ENCODE measurements at regions not wholly inside any gene's neighbourhood (a gene's known extent, or its start where the extent isn't known, plus 50 kb on each side); places are given as distances from the start of the nearest gene placed in this dataset.

GRCh38 chr3:187567021-187567420 is 103.2 kb downstream of the SST start:
- Histone ChIP-seq H2AFZ (ENCODE audit: low read depth, low read length, severe bottlenecking) (no peak overlapping the region), H3K4me3 (ENCODE audit: insufficient read depth, low read length, poor library complexity, severe bottlenecking) (no peak overlapping the region), H3K9me2 (replicated peaks; ENCODE audit: insufficient read depth, low read length) (no peaks in the 10 kb centered on the region), H3K27me3 (ENCODE audit: low read length) (no peaks in the 10 kb centered on the region), H3K9me3 (ENCODE audit: insufficient read depth, low read length) (no peaks in the 10 kb centered on the region), H3K36me3 (ENCODE audit: low read length) (no peaks in the 10 kb centered on the region), H3K79me2 (ENCODE audit: insufficient read depth, low read length) (no peaks in the 10 kb centered on the region), H3K9ac (ENCODE audit: low read length) (no peak overlapping the region), H3F3A (ENCODE audit: insufficient read depth) (no peaks in the 10 kb centered on the region), H3K27ac (ENCODE audit: low read depth, low read length) (no peak overlapping the region), H4K20me1 (ENCODE audit: low read depth, low read length) (no peaks in the 10 kb centered on the region), H3K4me2 (ENCODE audit: low read depth, low read length, poor library complexity, severe bottlenecking) (no peak overlapping the region)
- no peak for TF ChIP-seq EZH2phosphoT487 (conservative IDR thresholded peaks at IDR 0.05; ENCODE audit: low read length)
- TF ChIP-seq, protein P1, sequence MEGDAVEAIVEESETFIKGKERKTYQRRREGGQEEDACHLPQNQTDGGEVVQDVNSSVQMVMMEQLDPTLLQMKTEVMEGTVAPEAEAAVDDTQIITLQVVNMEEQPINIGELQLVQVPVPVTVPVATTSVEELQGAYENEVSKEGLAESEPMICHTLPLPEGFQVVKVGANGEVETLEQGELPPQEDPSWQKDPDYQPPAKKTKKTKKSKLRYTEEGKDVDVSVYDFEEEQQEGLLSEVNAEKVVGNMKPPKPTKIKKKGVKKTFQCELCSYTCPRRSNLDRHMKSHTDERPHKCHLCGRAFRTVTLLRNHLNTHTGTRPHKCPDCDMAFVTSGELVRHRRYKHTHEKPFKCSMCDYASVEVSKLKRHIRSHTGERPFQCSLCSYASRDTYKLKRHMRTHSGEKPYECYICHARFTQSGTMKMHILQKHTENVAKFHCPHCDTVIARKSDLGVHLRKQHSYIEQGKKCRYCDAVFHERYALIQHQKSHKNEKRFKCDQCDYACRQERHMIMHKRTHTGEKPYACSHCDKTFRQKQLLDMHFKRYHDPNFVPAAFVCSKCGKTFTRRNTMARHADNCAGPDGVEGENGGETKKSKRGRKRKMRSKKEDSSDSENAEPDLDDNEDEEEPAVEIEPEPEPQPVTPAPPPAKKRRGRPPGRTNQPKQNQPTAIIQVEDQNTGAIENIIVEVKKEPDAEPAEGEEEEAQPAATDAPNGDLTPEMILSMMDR (IDR thresholded peaks at IDR 0.05; ENCODE audit: insufficient read depth, low read length, poor library complexity, severe bottlenecking): no peak

- Histone ChIP-seq H3K79me2 (ENCODE audit: insufficient read depth, low read length) (no peaks in the 10 kb centered on the region), H3F3A (ENCODE audit: insufficient read depth) (no peaks in the 10 kb centered on the region), H3K9me3 (ENCODE audit: insufficient read depth, low read length) (no peaks in the 10 kb centered on the region), H3K4me2 (ENCODE audit: low read depth, low read length, poor library complexity, severe bottlenecking) (no peak overlapping the region), H4K20me1 (ENCODE audit: low read depth, low read length) (no peaks in the 10 kb centered on the region), H3K27me3 (ENCODE audit: low read length) (no peaks in the 10 kb centered on the region), H3K9ac (ENCODE audit: low read length) (no peak overlapping the region), H3K27ac (ENCODE audit: low read depth, low read length) (no peak overlapping the region), H3K9me2 (replicated peaks; ENCODE audit: insufficient read depth, low read length) (no peaks in the 10 kb centered on the region), H2AFZ (ENCODE audit: low read depth, low read length, severe bottlenecking) (no peak overlapping the region), H3K36me3 (ENCODE audit: low read length) (no peaks in the 10 kb centered on the region), H3K4me3 (ENCODE audit: insufficient read depth, low read length, poor library complexity, severe bottlenecking) (no peak overlapping the region)
- TF ChIP-seq EZH2phosphoT487 (conservative IDR thresholded peaks at IDR 0.05; ENCODE audit: low read length): no peak
- TF ChIP-seq, protein P1 (IDR thresholded peaks at IDR 0.05; ENCODE audit: insufficient read depth, low read length, poor library complexity, severe bottlenecking): no peak
Measured at GRCh38 chr3:187565701-187566100, 104.5 kb downstream of the SST start.

DNA sequence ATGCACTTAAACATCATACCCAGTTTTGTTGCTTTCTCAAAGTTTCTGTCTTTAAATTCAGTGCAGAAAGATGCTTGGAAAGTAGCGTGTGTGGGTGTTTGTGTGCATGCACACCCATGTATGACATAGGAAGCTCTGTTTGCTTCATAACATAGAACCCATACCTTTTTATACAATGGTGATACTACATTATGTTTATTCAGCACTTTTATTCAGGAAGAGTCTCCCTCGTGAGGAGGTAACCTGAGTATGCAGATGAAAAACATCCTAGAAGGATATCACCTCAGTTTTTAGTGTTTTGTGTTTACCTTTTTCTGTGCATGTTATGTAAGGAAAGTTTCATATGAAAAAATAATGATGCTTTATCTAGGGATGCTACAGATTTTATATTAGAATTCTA is 111.2 kb downstream of the SST start:
- no peak overlapping the region for H2AFZ ChIP-seq (ENCODE audit: low read depth, low read length, severe bottlenecking)
- no peak overlapping the region for H3K9ac ChIP-seq (ENCODE audit: low read length)
- no peak overlapping the region for H3K4me3 ChIP-seq (ENCODE audit: insufficient read depth, low read length, poor library complexity, severe bottlenecking)
- H3F3A ChIP-seq (ENCODE audit: insufficient read depth): no peaks in the 10 kb centered on the region
- no peak overlapping the region for H3K4me2 ChIP-seq (ENCODE audit: low read depth, low read length, poor library complexity, severe bottlenecking)
- no peaks in the 10 kb centered on the region for H3K9me2 ChIP-seq (replicated peaks; ENCODE audit: insufficient read depth, low read length)
- H3K79me2 ChIP-seq (ENCODE audit: insufficient read depth, low read length): no peaks in the 10 kb centered on the region
- no peaks in the 10 kb centered on the region for H4K20me1 ChIP-seq (ENCODE audit: low read depth, low read length)
- H3K36me3 ChIP-seq (ENCODE audit: low read length): no peaks in the 10 kb centered on the region
- H3K9me3 ChIP-seq (ENCODE audit: insufficient read depth, low read length): no peaks in the 10 kb centered on the region
- H3K27me3 ChIP-seq (ENCODE audit: low read length): no peaks in the 10 kb centered on the region
- TF ChIP-seq, protein P1 (IDR thresholded peaks at IDR 0.05; ENCODE audit: insufficient read depth, low read length, poor library complexity, severe bottlenecking): no peak
- TF ChIP-seq EZH2phosphoT487 (conservative IDR thresholded peaks at IDR 0.05; ENCODE audit: low read length): no peak
- no peak overlapping the region for H3K27ac ChIP-seq (ENCODE audit: low read depth, low read length)

All from SU-DHL-6 (cell line).